ENCODE measurements at regions not wholly inside any gene's neighbourhood (a gene's known extent, or its start where the extent isn't known, plus 50 kb on each side); places are given as distances from the start of the nearest gene placed in this dataset.

DNA sequence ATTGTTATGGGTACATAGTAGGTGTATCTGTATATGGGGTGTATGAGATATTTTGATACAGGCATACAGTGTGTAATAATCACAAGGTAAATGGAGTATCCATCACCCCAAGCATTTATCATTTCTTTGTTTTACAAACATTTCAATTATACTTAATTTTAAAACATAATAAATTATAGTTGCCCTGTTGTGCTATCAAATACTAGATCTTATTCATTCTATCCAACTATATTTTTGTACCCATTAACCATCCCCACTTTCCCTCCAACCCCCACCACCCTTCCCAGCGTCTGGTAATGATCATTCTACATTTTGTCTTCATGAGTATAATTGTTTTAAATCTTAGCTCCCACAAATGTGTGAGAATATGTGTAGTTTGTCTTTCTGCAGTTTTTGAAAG, 302.6 kb downstream of the FOXG1 start:
- Histone ChIP-seq H3K4me1 (no peaks in the 10 kb centered on the region), H3K36me3 (no peaks in the 10 kb centered on the region), H3K4me3 (no peak overlapping the region), H3K27me3 (no peaks in the 10 kb centered on the region), H3K9me3 (no peaks in the 10 kb centered on the region), H3K27ac (no peak overlapping the region)
- intact Hi-C loops (cut with DNase I), result no loop called here
- no peak for DNase-seq (ENCODE audit: extremely low spot score in 2 of 2)
- TF ChIP-seq POLR2A (IDR thresholded peaks at IDR 0.05), result no peak
- no peak for TF ChIP-seq POLR2AphosphoS5 (IDR thresholded peaks at IDR 0.05; ENCODE audit: insufficient read depth in 1 of 2, low read depth in 1 of 2)
- TF ChIP-seq, protein P1, sequence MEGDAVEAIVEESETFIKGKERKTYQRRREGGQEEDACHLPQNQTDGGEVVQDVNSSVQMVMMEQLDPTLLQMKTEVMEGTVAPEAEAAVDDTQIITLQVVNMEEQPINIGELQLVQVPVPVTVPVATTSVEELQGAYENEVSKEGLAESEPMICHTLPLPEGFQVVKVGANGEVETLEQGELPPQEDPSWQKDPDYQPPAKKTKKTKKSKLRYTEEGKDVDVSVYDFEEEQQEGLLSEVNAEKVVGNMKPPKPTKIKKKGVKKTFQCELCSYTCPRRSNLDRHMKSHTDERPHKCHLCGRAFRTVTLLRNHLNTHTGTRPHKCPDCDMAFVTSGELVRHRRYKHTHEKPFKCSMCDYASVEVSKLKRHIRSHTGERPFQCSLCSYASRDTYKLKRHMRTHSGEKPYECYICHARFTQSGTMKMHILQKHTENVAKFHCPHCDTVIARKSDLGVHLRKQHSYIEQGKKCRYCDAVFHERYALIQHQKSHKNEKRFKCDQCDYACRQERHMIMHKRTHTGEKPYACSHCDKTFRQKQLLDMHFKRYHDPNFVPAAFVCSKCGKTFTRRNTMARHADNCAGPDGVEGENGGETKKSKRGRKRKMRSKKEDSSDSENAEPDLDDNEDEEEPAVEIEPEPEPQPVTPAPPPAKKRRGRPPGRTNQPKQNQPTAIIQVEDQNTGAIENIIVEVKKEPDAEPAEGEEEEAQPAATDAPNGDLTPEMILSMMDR (IDR thresholded peaks at IDR 0.05), result no peak

DNA sequence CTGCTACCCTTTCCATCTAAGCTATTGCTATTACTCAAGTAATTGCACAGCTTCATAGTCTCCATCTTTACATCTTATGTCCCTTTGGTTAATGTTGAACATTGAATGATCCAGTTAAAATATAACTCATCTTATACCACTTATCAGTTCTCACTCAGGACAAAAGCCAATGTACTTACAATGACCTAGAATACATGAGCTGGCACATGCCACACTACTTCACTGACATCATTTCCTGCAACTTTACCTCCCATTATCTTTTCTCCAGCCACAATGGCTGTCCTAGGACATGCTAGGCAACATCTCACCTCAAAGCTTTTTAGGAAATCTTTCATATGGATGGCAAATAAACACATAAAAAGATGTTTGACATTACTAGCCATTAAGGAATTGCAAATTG, 309.2 kb downstream of the FOXG1 start:
- TF ChIP-seq, protein P1 (IDR thresholded peaks at IDR 0.05), result no peak
- TF ChIP-seq POLR2AphosphoS5 (IDR thresholded peaks at IDR 0.05; ENCODE audit: insufficient read depth in 1 of 2, low read depth in 1 of 2) (no peak), POLR2A (IDR thresholded peaks at IDR 0.05) (no peak)
- Histone ChIP-seq H3K4me3 (no peak overlapping the region), H3K36me3 (no peaks in the 10 kb centered on the region), H3K27me3 (no peaks in the 10 kb centered on the region), H3K9me3 (no peaks in the 10 kb centered on the region), H3K27ac (no peak overlapping the region), H3K4me1 (no peaks in the 10 kb centered on the region)
- DNase-seq (ENCODE audit: extremely low spot score in 2 of 2), result no peak
- intact Hi-C loops (cut with DNase I), result no loop called here

DNA sequence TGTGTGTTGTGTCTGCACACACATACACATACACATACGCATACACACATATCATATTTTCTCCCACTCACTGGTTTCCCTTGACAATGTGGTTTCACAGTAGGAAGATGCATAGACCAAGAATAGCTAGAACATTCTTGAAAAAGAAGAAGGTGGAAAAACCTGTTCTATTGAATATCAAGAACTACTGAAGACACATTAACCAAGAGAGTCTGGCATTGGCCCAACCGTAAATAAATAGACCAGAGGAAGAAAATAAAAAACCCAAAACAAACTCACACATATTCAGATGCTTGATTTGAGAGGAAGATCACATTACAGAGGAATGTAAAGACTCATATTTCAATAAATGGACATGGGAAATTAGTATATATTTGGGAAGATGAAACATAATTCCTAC, 311.3 kb downstream of the FOXG1 start:
- H3K4me3 ChIP-seq, result no peak overlapping the region
- no peaks in the 10 kb centered on the region for H3K9me3 ChIP-seq
- H3K36me3 ChIP-seq, result no peaks in the 10 kb centered on the region
- TF ChIP-seq POLR2AphosphoS5 (IDR thresholded peaks at IDR 0.05; ENCODE audit: insufficient read depth in 1 of 2, low read depth in 1 of 2), result no peak
- TF ChIP-seq, protein P1 (IDR thresholded peaks at IDR 0.05), result no peak
- no peak for TF ChIP-seq POLR2A (IDR thresholded peaks at IDR 0.05)
- H3K27ac ChIP-seq, result no peak overlapping the region
- no peak for DNase-seq (ENCODE audit: extremely low spot score in 2 of 2)
- H3K27me3 ChIP-seq, result no peaks in the 10 kb centered on the region
- no peaks in the 10 kb centered on the region for H3K4me1 ChIP-seq
- intact Hi-C loops (cut with DNase I), result no loop called here

DNA sequence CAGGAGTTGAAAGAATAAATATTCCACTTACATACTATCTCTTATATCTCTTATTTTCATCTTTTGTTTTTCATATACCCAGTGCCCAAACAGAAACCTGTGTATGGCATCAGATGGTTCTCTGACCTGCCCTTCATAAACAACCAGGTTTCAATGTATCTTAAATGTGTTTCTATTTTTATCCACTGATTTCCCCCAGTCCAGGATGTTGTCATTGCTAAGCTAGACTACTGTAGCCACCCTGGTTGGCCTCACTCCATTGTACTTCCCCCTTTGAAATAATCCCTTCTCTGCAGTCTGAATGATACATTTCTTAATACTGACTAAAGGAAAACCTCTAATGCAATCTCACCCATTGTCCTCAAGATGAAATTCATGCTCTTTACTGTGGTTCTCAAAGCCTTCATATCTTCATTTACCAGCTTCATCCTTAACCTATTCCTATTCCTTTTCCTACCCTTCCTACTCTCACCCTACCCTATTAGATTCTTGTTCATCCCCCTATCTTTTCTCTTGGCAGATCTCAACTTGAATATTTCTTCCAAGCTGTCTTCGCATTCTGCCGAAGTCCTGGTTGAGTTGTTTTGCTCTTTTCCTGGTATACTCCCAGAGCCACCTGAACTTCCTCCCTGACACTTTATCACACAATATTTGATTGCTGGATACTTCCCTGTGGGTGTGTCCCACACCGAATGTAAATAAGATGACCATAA, 312.4 kb downstream of the FOXG1 start:
- Histone ChIP-seq H3K36me3 (no peaks in the 10 kb centered on the region), H3K27me3 (no peaks in the 10 kb centered on the region), H3K27ac (no peak overlapping the region), H3K9me3 (no peaks in the 10 kb centered on the region), H3K4me1 (no peaks in the 10 kb centered on the region), H3K4me3 (no peak overlapping the region)
- no peak for DNase-seq (ENCODE audit: extremely low spot score in 2 of 2)
- intact Hi-C loops (cut with DNase I), result no loop called here
- TF ChIP-seq, protein P1 (IDR thresholded peaks at IDR 0.05), result no peak
- no peak for TF ChIP-seq POLR2A (IDR thresholded peaks at IDR 0.05)
- no peak for TF ChIP-seq POLR2AphosphoS5 (IDR thresholded peaks at IDR 0.05; ENCODE audit: insufficient read depth in 1 of 2, low read depth in 1 of 2)

DNA sequence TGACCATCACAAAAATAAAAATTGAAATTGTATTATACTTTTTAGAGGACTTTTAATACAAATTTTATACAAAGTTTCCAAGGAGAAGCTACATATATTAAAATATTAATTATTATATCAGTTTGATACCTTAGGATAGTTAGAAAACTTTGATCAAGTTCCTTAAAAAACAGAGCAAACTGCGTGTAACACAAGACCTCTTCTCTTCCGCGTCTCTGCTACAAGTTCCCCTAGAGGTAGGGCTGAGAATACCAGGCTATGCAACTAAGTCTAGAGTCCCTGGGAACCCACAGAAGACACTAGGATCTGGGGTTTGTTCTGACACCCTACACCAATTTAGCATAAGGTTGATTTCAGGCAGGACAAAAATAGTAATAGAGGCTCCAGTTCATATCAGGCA, 319.0 kb downstream of the FOXG1 start:
- H3K4me3 ChIP-seq, result no peak overlapping the region
- H3K4me1 ChIP-seq, result no peaks in the 10 kb centered on the region
- TF ChIP-seq, protein P1 (IDR thresholded peaks at IDR 0.05), result no peak
- no peaks in the 10 kb centered on the region for H3K27me3 ChIP-seq
- intact Hi-C loops (cut with DNase I), result no loop called here
- no peaks in the 10 kb centered on the region for H3K36me3 ChIP-seq
- no peak for DNase-seq (ENCODE audit: extremely low spot score in 2 of 2)
- no peak overlapping the region for H3K27ac ChIP-seq
- H3K9me3 ChIP-seq, result no peaks in the 10 kb centered on the region
